ENCODE measurements at regions not wholly inside any gene's neighbourhood (a gene's known extent, or its start where the extent isn't known, plus 50 kb on each side); places are given as distances from the start of the nearest gene placed in this dataset.

DNA sequence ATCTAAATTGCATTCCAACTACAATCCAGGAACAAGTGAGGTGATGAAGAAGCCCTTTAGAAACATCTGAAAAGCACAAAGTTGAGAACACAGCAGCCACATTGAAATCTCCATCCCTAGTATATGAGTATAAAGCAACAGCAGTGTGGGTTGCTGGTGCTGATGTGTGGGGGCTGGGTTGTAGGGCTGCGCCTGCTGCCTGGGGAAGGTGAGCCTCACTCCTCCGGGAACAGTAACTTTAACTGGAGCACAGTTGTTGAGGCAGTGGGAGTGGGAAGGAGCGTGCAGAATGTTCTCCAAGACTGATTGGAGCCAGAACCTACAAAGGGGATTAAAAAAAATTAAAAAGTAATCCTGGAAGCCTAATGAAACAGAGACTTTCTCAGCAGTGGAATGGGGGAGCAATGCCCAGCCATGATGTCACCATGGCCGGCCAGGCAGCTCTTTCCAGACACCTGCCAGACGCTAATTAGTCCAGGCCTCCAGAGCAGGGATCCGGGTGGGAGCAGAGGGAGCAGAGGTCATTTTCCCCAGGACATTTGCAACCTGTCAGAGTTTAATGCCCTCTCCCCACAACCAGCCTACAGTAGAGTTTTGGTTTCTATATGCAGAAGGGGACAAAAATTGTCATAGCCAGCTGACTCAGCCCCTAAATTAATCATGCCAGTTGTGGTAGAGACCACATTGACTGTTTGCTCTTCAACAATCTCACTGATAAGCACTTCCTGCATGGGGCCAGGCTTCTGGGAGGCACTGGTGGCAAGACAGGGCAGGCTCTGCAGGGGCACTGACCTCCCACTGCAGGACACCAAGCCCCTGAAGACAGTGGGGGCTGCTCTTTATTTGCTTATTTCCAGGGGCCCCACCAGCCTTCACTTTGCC, 133.0 kb upstream of the ZNF32 start:
- Histone ChIP-seq H3K36me3 (ENCODE audit: low read depth, missing control alignments) (no peaks in the 10 kb centered on the region), H3K27me3 (no peaks in the 10 kb centered on the region), H3K4me3 (no peak overlapping the region), H3K27ac (no peak overlapping the region), H3K4me1 (no peaks in the 10 kb centered on the region), H3K9me3 (no peaks in the 10 kb centered on the region)
- 64 to 83% methylated on average over 6 of the region's 6 CpGs for WGBS, 2 donors
- intact Hi-C loops (cut with DNase I; ENCODE audit: low total_unique reads): no loop called here
- no peak for TF ChIP-seq POLR2A (IDR thresholded peaks at IDR 0.05)
- TF ChIP-seq, protein P1, sequence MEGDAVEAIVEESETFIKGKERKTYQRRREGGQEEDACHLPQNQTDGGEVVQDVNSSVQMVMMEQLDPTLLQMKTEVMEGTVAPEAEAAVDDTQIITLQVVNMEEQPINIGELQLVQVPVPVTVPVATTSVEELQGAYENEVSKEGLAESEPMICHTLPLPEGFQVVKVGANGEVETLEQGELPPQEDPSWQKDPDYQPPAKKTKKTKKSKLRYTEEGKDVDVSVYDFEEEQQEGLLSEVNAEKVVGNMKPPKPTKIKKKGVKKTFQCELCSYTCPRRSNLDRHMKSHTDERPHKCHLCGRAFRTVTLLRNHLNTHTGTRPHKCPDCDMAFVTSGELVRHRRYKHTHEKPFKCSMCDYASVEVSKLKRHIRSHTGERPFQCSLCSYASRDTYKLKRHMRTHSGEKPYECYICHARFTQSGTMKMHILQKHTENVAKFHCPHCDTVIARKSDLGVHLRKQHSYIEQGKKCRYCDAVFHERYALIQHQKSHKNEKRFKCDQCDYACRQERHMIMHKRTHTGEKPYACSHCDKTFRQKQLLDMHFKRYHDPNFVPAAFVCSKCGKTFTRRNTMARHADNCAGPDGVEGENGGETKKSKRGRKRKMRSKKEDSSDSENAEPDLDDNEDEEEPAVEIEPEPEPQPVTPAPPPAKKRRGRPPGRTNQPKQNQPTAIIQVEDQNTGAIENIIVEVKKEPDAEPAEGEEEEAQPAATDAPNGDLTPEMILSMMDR (IDR thresholded peaks at IDR 0.05): no peak
- no peak for DNase-seq

DNA sequence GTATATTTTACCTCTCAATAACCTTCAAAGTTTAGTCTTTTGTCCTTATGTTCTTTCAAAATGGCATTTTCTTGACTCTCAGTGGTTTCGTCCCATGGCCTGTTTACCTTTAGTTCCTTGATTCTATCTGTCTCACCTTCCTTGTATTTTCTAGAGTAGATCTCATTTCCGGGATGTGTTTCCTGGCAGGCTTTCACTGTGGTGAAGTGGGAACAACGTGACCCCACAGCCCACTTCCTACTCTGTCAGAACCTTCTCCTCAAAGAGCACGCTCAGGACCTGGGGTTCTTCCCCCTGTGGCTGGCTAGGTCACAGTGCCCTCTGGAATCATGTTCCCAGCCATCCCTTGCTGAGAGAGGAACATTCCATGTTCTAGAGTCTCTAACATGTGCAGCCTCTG, 129.9 kb upstream of the ZNF32 start:
- 85 to 92% methylated on average over 4 of the region's 4 CpGs for WGBS, 2 donors

DNA sequence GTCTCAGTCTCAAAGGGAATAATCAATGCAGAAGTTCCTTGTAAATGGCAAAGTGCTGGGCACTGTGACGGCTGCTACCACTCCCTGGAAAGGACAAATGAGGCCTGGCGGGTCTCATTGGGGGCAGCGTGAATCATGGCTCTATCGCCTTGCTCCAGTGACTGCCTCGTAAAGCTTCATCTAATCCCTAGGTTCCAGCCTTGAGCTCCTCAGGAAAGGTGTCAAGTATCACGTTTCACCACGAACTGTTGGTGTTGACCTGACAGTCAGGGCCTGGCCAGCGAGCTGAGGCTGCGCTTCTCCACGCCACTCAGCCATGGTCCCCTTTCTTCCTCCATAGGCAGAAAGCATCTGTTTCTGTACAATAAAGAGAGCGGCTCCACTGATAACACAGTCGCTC, 126.7 kb upstream of the ZNF32 start:
- H3K36me3 ChIP-seq (ENCODE audit: low read depth, missing control alignments): no peaks in the 10 kb centered on the region
- H3K9me3 ChIP-seq: no peaks in the 10 kb centered on the region
- H3K4me1 ChIP-seq: no peaks in the 10 kb centered on the region
- WGBS, 2 donors: 88 to 94% methylated on average over 8 to 12 of the region's 12 CpGs
- DNase-seq: no peak
- no peak overlapping the region for H3K27ac ChIP-seq
- intact Hi-C loops (cut with DNase I; ENCODE audit: low total_unique reads): no loop called here
- H3K27me3 ChIP-seq: no peaks in the 10 kb centered on the region
- no peak overlapping the region for H3K4me3 ChIP-seq
- TF ChIP-seq, protein P1 (IDR thresholded peaks at IDR 0.05): no peak
- no peak for TF ChIP-seq POLR2A (IDR thresholded peaks at IDR 0.05)

More for the DNA sequence above, 129.9 kb upstream of the ZNF32 start:
- H3K4me1 ChIP-seq: no peaks in the 10 kb centered on the region
- H3K4me3 ChIP-seq: no peak overlapping the region
- DNase-seq: no peak
- H3K9me3 ChIP-seq: no peaks in the 10 kb centered on the region
- H3K36me3 ChIP-seq (ENCODE audit: low read depth, missing control alignments): no peaks in the 10 kb centered on the region
- intact Hi-C loops (cut with DNase I; ENCODE audit: low total_unique reads): no loop called here
- H3K27ac ChIP-seq: no peak overlapping the region
- TF ChIP-seq, protein P1 (IDR thresholded peaks at IDR 0.05): no peak
- TF ChIP-seq POLR2A (IDR thresholded peaks at IDR 0.05): no peak
- no peaks in the 10 kb centered on the region for H3K27me3 ChIP-seq

DNA sequence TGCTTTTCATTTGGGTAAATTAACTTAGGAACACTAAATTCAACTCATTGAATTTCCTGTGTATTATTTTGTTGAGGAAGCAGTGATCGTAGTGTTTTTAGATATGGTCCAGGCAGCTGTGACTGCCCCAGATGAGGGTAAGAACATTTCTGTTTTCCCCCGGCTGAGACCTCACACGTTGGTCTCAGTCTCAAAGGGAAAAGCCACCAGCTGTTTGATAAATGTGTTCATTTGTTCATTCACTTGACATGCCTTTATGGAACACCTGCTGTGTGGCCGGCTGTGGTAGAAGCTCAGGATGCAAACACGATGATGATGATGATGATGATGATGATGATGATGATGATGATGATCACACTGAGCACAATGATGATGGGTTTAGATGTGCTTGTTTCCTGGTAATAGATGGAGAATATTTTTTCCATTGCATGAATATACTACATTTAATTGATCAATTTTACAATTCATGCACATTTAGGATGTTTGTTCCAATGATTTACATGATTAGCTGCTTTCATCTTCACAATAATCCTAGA, 125.6 kb upstream of the ZNF32 start:
- 56 to 76% methylated on average over 5 of the region's 5 CpGs for WGBS, 2 donors
- Histone ChIP-seq H3K27me3 (no peaks in the 10 kb centered on the region), H3K36me3 (ENCODE audit: low read depth, missing control alignments) (no peaks in the 10 kb centered on the region), H3K27ac (no peak overlapping the region), H3K9me3 (no peaks in the 10 kb centered on the region), H3K4me3 (no peak overlapping the region), H3K4me1 (no peaks in the 10 kb centered on the region)
- intact Hi-C loops (cut with DNase I; ENCODE audit: low total_unique reads): no loop called here
- no peak for TF ChIP-seq POLR2A (IDR thresholded peaks at IDR 0.05)
- TF ChIP-seq, protein P1 (IDR thresholded peaks at IDR 0.05): no peak
- DNase-seq: no peak
